Trophoblast cell (in vitro differentiated cells and primary cell): ENCODE measurements at regions not wholly inside any gene's neighbourhood (a gene's known extent, or its start where the extent isn't known, plus 50 kb on each side); places are given as distances from the start of the nearest gene placed in this dataset.

Source experiments
- DNase-seq, 2 donors: peaks; one replicate each; pipeline ENCODE4 v3.0.0-alpha.2; 2016
- H2AFZ ChIP-seq: 2 replicates; pipeline ENCODE4 v1.6.1; 2013; ENCODE audit warnings: low read length, moderate library complexity, mild to moderate bottlenecking; ENCODE audit not compliant: insufficient read depth, poor library complexity
- H2AK5ac ChIP-seq: 2 replicates; pipeline ENCODE4 v1.6.1; 2013; ENCODE audit warnings: mild to moderate bottlenecking, low read length
- H2BK120ac ChIP-seq: 2 replicates; pipeline ENCODE4 v1.6.1; 2013; ENCODE audit warnings: low read length, mild to moderate bottlenecking, moderate library complexity; ENCODE audit not compliant: insufficient read depth, poor library complexity
- H2BK12ac ChIP-seq: 2 replicates; pipeline ENCODE4 v1.6.1; 2013; ENCODE audit warnings: mild to moderate bottlenecking, low read length, moderate library complexity
- H2BK5ac ChIP-seq: 2 replicates; pipeline ENCODE4 v1.6.1; 2013; ENCODE audit warnings: low read length, low read depth, moderate library complexity, mild to moderate bottlenecking; ENCODE audit not compliant: poor library complexity
- H3K14ac ChIP-seq: 2 replicates; pipeline ENCODE4 v1.6.1; 2013; ENCODE audit warnings: mild to moderate bottlenecking, low read length
- H3K18ac ChIP-seq: 2 replicates; pipeline ENCODE4 v1.6.1; 2013; ENCODE audit warnings: mild to moderate bottlenecking, low read length
- H3K23ac ChIP-seq: 2 replicates; pipeline ENCODE4 v1.6.1; 2013; ENCODE audit warnings: low read length
- H3K27ac ChIP-seq: 2 replicates; pipeline ENCODE4 v1.5.1; 2013; ENCODE audit warnings: low read depth, mild to moderate bottlenecking, inconsistent platforms, low read length, moderate library complexity
- H3K27me3 ChIP-seq: 2 replicates; pipeline ENCODE4 v1.6.1; 2013; ENCODE audit warnings: inconsistent platforms, mild to moderate bottlenecking, low read length, moderate library complexity; ENCODE audit not compliant: insufficient read depth
- H3K36me3 ChIP-seq, 2 experiments: 1 replicate in 1 of 2; 2 replicates in 1 of 2; pipeline ENCODE4 v1.6.1; 2013; ENCODE audit warnings: low read length in 2 of 2, mild to moderate bottlenecking in 2 of 2, moderate library complexity in 1 of 2; ENCODE audit not compliant: insufficient read depth in 2 of 2, control insufficient read depth in 1 of 2
- H3K4ac ChIP-seq: 2 replicates; pipeline ENCODE4 v1.6.1; 2013; ENCODE audit warnings: low read depth, mild to moderate bottlenecking, low read length, moderate library complexity
- H3K4me1 ChIP-seq, 2 experiments: 1 replicate in 1 of 2; 2 replicates in 1 of 2; pipeline ENCODE4 v1.6.1; 2013; ENCODE audit warnings: low read length in 2 of 2, mild to moderate bottlenecking in 2 of 2, moderate library complexity in 1 of 2; ENCODE audit not compliant: insufficient read depth in 2 of 2, control insufficient read depth in 1 of 2
- H3K4me2 ChIP-seq: 2 replicates; pipeline ENCODE4 v1.6.1; 2013; ENCODE audit warnings: inconsistent platforms, mild to moderate bottlenecking, low read length, moderate library complexity
- H3K4me3 ChIP-seq: 2 replicates; pipeline ENCODE4 v1.5.1; 2013; ENCODE audit warnings: mild to moderate bottlenecking, low read depth, low read length, inconsistent platforms
- H3K79me1 ChIP-seq: one replicate; pipeline ENCODE4 v1.6.1; 2013; ENCODE audit warnings: low read length
- H3K79me2 ChIP-seq: 2 replicates; pipeline ENCODE4 v1.6.1; 2013; ENCODE audit warnings: low read length, mild to moderate bottlenecking; ENCODE audit not compliant: control insufficient read depth, insufficient read depth, poor library complexity
- H3K9ac ChIP-seq: 2 replicates; pipeline ENCODE4 v1.6.1; 2013; ENCODE audit warnings: mild to moderate bottlenecking, low read length
- H3K9me3 ChIP-seq: 2 replicates; pipeline ENCODE4 v1.6.1; 2013; ENCODE audit warnings: low read depth, mild to moderate bottlenecking, control low read depth, inconsistent platforms, low read length; ENCODE audit not compliant: insufficient read depth
- H4K12ac ChIP-seq: 2 replicates; pipeline ENCODE4 v1.6.1; 2013; ENCODE audit warnings: low read depth, mild to moderate bottlenecking, low read length, moderate library complexity
- H4K8ac ChIP-seq: 2 replicates; pipeline ENCODE4 v1.6.1; 2013; ENCODE audit warnings: low read depth, mild to moderate bottlenecking, low read length, moderate library complexity
- H4K91ac ChIP-seq: one replicate; pipeline ENCODE4 v1.6.1; 2013; ENCODE audit warnings: low read depth, mild to moderate bottlenecking, low read length, moderate library complexity
- WGBS: extraction: QIAGEN DNeasy Blood & Tissue Kit; methylation state at CpG from one replicate; pipeline ENCODE4 v1.1.7; 2013; ENCODE audit warnings: missing lambda C conversion rate; ENCODE audit not compliant: insufficient read length, insufficient coverage; ENCODE audit errors: extremely low coverage; 5-methylcytosine and 5-hydroxymethylcytosine counted together

GRCh38 chr7:156116514-156117215 is 304.4 kb upstream of the SHH start:
- no peak for DNase-seq
- Histone ChIP-seq H3K23ac (no peak overlapping the region), H3K4me2 (no peak overlapping the region), H2AFZ (no peak overlapping the region), H3K9ac (no peak overlapping the region), H3K14ac (no peak overlapping the region), H3K4me1 (no peaks in the 10 kb centered on the region), H4K8ac (no peak overlapping the region), H2BK120ac (no peak overlapping the region), H3K27ac (no peak overlapping the region), H3K4me3 (no peak overlapping the region), H2BK12ac (no peak overlapping the region), H2AK5ac (no peak overlapping the region), H3K36me3 (no peaks in the 10 kb centered on the region), H3K79me1 (no peaks in the 10 kb centered on the region), H3K18ac (no peak overlapping the region), H2BK5ac (no peak overlapping the region), H3K27me3 (no peaks in the 10 kb centered on the region), H4K12ac (no peak overlapping the region), H3K4ac (no peak overlapping the region), H4K91ac (no peak overlapping the region), H3K9me3 (peaks cover 2% of the 10 kb centered on the region), H3K79me2 (no peaks in the 10 kb centered on the region)
- WGBS = no CpG with 5 or more reads among the region's 12 CpGs

- no peak overlapping the region for H2BK5ac ChIP-seq
Measured at GRCh38 chr7:156115582-156115981, 303.3 kb upstream of the SHH start.

GRCh38 chr7:156113731-156114130 is 301.5 kb upstream of the SHH start:
- H2AK5ac ChIP-seq = no peak overlapping the region
- no peaks in the 10 kb centered on the region for H3K79me1 ChIP-seq
- H3K36me3 ChIP-seq = no peaks in the 10 kb centered on the region
- no peak overlapping the region for H3K4me2 ChIP-seq
- no peak overlapping the region for H3K4ac ChIP-seq
- peaks cover 1% of the 10 kb centered on the region for H3K9me3 ChIP-seq
- H4K91ac ChIP-seq = no peak overlapping the region
- H4K12ac ChIP-seq = no peak overlapping the region
- no peaks in the 10 kb centered on the region for H3K79me2 ChIP-seq
- no peak overlapping the region for H3K23ac ChIP-seq
- no peak overlapping the region for H4K8ac ChIP-seq
- H3K27ac ChIP-seq = no peak overlapping the region
- H2BK5ac ChIP-seq = no peak overlapping the region
- no peaks in the 10 kb centered on the region for H3K27me3 ChIP-seq
- no peak overlapping the region for H3K4me3 ChIP-seq
- no peak overlapping the region for H2AFZ ChIP-seq
- H3K14ac ChIP-seq = no peak overlapping the region
- no peak for DNase-seq
- H3K9ac ChIP-seq = no peak overlapping the region
- no peak overlapping the region for H2BK12ac ChIP-seq
- H3K4me1 ChIP-seq = no peaks in the 10 kb centered on the region
- H2BK120ac ChIP-seq = no peak overlapping the region
- WGBS = no CpG with 5 or more reads among the region's 7 CpGs
- no peak overlapping the region for H3K18ac ChIP-seq

More at GRCh38 chr7:156115582-156115981, 303.3 kb upstream of the SHH start:
- WGBS = no CpG with 5 or more reads among the region's 9 CpGs
- no peak for DNase-seq
- Histone ChIP-seq H3K4ac (no peak overlapping the region), H3K27me3 (no peaks in the 10 kb centered on the region), H3K18ac (no peak overlapping the region), H3K4me3 (no peak overlapping the region), H3K23ac (no peak overlapping the region), H3K36me3 (no peaks in the 10 kb centered on the region), H2BK120ac (no peak overlapping the region), H3K9ac (no peak overlapping the region), H3K79me2 (no peaks in the 10 kb centered on the region), H4K12ac (no peak overlapping the region), H3K4me2 (no peak overlapping the region), H3K14ac (no peak overlapping the region), H2AK5ac (no peak overlapping the region), H4K8ac (no peak overlapping the region), H3K27ac (no peak overlapping the region), H3K79me1 (no peaks in the 10 kb centered on the region), H2BK12ac (no peak overlapping the region), H3K9me3 (no peaks in the 10 kb centered on the region), H2AFZ (no peak overlapping the region), H3K4me1 (no peaks in the 10 kb centered on the region), H4K91ac (no peak overlapping the region)

GRCh38 chr7:156109988-156110387 is 297.7 kb upstream of the SHH start:
- Histone ChIP-seq H2BK120ac (no peak overlapping the region), H3K9ac (no peak overlapping the region), H4K91ac (no peak overlapping the region), H3K79me2 (no peaks in the 10 kb centered on the region), H3K36me3 (no peaks in the 10 kb centered on the region), H2BK5ac (no peak overlapping the region), H3K4me2 (no peak overlapping the region), H3K4me3 (no peak overlapping the region), H3K23ac (no peak overlapping the region), H3K27me3 (no peaks in the 10 kb centered on the region), H4K8ac (no peak overlapping the region), H2AK5ac (no peak overlapping the region), H2AFZ (no peak overlapping the region), H4K12ac (no peak overlapping the region), H3K18ac (no peak overlapping the region), H3K79me1 (no peaks in the 10 kb centered on the region), H3K27ac (no peak overlapping the region), H3K9me3 (peaks cover 4% of the 10 kb centered on the region), H3K4me1 (no peaks in the 10 kb centered on the region), H2BK12ac (no peak overlapping the region), H3K14ac (no peak overlapping the region), H3K4ac (no peak overlapping the region)
- WGBS = no CpG with 5 or more reads among the region's 2 CpGs
- no peak for DNase-seq
